SK-N-SH (cell line): ENCODE measurements at regions not wholly inside any gene's neighbourhood (a gene's known extent, or its start where the extent isn't known, plus 50 kb on each side); places are given as distances from the start of the nearest gene placed in this dataset.

ENCODE experiments used
- CTCF ChIP-seq: fragments of 200-600 bp; sonication (generic); IDR thresholded peaks from 2 replicates; pipeline ENCODE4 v1.6.1; 2017; ENCODE audit warnings: antibody characterized with exemption, mild to moderate bottlenecking, moderate library complexity
- JUND ChIP-seq: IDR thresholded peaks from 2 replicates; pipeline ENCODE4 v1.4.0; 2012
- RCOR1 ChIP-seq: fragments of 150-350 bp; IDR thresholded peaks from 2 replicates; pipeline ENCODE4 v1.6.1; 2017; ENCODE audit warnings: antibody characterized with exemption, low read length
- USF2 ChIP-seq: fragments of 150-350 bp; IDR thresholded peaks from 2 replicates; pipeline ENCODE4 v1.6.1; 2017; ENCODE audit warnings: antibody characterized with exemption, low read length, low read depth, borderline replicate concordance

GRCh38 chr2:176556373-176556772 is 287.1 kb downstream of the MTX2 start:
- TF ChIP-seq JUND: no peak
- no peak for TF ChIP-seq CTCF
- TF ChIP-seq RCOR1: no peak
- no peak for TF ChIP-seq USF2
